T47D (cell line): ENCODE measurements at regions not wholly inside any gene's neighbourhood (a gene's known extent, or its start where the extent isn't known, plus 50 kb on each side); places are given as distances from the start of the nearest gene placed in this dataset.
A peak's percentile ranks its signal among the peaks of the same experiment; 100 is the strongest.
"Not testable (repeated sequence)": the region's sequence is repeated elsewhere in the genome, so short reads cannot be mapped to it uniquely, and the experiment has no call there.

Experiments
- DNase-seq, 2 experiments: peaks; one replicate each; pipeline versions ENCODE4 v3.0.0 to v3.0.0-alpha.2; 2011 to 2012; ENCODE audit warnings: low read depth in 1 of 2, low spot score in 1 of 2
- JUND ChIP-seq: IDR thresholded peaks from 2 replicates; pipeline ENCODE4 v1.6.1; 2012; ENCODE audit warnings: low read depth
- in situ Hi-C: cut with HindIII; loops from 2 replicates; pipeline ENCODE4 v1.10.0; 2016; ENCODE audit warnings: low sequenced_read_pairs, low pct_unique_long_range_greater_than_20kb

DNA sequence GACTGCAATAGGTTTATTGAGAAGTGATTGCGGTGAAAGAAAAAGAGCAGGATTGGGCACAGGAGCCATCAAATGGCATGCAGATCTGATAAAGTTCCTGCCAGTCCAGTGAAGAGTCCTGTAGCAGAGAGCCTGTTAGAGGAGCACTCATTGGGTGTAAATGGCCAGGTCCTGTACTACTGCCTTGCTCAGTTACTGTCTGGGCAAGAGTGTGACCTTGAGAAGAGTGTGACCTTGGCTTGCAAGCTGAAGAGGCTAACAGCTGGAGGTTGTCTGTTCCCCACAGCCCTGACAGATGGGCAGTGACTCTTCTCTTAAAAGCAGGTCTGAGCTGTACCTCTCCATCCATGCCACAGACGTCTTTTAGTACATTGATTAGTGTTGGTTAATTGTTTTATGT lies 148.6 kb upstream of the SLC38A2 start:
- no peak for TF ChIP-seq JUND
- no peak for DNase-seq
- in situ Hi-C loops = no loop called here

DNA sequence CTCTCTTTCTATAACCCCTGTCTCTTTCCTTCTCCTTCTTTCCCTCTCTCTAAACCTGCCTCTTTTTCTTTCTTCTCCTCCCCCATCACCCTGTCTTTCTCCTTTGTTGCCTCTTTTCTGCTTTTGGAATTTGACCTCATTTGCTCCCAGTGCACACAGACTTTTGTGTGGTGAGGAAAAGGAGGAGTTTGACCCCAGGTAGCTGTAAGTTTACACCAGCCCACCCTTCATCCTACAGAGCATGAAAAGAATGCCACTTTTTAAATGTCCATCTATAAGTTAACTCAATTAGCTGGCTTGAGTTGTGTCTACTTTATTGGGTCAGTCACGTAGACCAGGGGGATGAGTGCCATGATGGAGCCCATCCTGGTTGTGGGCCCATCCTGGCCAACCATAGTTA lies 146.8 kb upstream of the SLC38A2 start:
- in situ Hi-C loops = no loop called here
- TF ChIP-seq JUND = no peak
- DNase-seq = no peak

DNA sequence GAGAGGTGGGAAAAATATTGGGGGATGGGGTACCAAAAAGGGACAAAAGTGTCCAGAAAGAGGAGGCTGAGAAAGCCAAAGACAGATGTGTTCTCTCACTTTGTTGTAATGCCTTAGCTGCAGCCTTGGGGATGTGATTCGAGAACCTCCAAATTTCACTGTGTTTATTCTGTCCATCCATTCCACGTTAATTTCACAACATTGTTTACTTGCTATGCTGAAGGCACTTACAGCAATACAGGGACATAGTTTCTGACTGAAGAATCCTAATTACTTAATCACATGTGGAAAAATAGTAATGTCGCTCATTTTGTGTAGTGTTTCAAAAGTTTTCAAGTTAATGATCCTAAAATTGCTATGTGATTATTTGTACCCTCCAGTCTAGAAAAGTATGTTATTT lies 146.2 kb upstream of the SLC38A2 start:
- no peak for TF ChIP-seq JUND
- in situ Hi-C loops = no loop called here
- DNase-seq = no peak

DNA sequence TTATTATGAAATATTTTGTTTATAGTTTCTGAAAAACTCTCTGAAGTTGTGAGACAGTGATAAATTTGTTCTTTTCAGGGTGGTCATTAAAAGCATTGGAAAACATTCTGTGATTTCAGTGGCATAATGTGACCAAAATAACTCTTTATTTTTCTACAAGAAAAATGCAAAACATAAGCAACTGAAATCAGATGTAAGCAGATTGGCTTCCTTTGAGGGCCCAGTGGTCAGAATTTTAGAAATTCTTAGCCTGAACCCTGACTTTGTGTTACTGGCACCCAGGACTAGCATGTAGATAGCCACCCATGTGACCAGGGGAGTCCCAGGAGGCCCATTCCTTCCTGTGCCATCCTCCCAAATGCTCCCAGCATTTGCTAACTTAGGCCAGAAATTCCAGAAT lies 145.6 kb upstream of the SLC38A2 start:
- no peak for TF ChIP-seq JUND
- in situ Hi-C loops = no loop called here
- no peak for DNase-seq

DNA sequence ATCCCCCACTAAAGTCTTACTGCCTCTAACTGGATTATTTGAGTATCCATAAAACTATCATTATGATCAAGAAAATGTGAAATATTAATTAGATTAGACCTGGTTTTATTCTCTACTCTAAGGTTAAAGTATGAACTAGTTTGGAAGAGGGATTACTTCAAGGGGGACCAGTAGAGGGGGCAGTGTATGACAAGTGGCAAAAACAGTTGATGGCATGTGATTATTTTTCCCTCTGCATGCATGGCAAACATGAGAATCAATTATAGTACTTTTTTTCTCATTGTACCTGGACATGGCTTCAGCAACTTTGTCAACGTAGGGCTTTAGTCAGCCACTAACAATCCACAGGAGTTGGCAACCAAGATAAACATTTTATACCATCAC lies 145.0 kb upstream of the SLC38A2 start:
- in situ Hi-C loops = no loop called here
- DNase-seq = no peak
- no peak for TF ChIP-seq JUND

DNA sequence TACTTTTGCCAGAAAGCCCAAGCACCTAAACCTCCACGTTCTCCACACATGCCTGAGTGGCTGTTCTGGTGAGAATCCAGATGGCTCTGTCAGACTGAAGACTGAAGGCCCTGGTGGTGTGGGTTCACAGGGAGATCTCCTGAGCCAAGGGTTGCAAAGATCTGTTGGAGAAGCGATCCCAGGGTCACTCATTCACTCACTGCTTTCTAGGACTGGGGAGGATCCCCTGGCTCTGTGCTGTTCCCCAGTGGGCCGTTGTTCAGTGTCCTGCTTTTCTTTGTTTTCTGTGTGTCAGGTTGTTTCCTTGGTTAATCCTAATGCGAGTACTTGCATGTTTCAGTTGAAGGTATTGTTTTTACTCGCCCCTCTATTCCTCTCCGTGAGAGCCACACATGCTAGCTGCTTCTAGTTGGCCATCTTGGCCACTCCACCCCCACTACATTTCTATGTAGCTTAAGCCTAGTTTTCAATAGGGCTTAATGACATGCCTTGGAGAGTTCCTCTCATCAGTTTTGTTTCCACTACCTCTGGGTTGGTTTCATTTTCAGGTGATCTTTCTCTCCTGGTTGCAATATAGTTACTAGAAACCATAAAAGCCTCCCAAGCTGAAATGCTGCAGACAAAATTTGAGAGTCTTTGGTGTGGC lies 144.5 kb upstream of the SLC38A2 start:
- in situ Hi-C loops = no loop called here
- TF ChIP-seq JUND = no peak
- DNase-seq = no peak

DNA sequence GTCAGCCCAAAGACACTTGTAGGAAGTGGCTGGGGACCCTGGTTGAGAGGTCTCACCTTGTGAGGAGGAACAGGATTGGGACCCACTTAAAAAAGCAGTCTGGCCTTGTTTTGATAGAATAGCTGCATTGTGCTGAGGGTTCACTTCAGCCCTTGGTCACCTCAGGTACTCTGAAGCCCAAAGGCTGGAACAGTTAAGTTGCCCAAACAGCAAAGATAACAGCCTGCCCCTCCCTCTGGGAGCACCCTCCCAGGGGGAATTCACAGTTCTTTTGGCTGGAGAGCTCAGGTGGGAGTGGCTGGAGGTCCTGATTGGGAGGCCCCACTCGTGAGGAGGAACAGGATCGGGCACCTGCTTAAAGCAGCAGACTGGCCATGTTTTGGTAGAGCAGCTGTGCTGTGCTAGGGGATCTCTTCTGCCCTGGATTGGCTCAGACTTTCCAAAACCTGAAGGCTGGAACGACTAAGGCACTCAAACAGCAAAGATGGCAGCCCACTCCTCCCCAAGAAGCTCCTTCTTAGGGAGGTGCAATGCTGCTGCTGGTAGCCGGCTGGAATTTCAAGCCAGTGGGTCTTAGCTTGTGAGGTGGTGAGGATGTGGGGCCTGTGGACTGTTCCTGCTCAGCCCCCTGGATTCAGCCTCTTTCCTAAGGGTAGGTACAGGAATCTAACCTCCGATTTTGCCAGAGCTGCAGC lies 143.8 kb upstream of the SLC38A2 start:
- in situ Hi-C loops = no loop called here
- no peak for TF ChIP-seq JUND
- DNase-seq = no peak

DNA sequence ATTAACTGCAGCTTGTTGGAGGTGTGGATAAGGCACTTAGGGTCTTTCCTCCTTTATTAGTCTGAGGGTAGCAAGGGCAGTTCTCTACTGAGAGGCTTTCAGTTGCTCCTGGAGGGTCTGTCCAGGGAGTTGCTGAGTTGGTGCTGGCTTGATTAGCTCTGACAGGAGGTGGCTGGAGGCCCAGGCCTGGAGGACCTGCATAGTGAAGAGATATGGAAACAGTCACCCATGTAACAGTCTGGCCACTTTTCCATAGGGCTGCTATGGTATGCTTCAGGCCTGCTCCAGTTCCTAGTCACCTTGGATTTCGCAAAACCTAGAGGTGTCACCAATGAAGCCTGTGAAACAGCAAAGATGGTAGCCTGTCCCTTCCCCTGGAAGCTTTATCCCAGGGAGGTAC lies 143.3 kb upstream of the SLC38A2 start:
- no peak for DNase-seq
- in situ Hi-C loops = no loop called here
- TF ChIP-seq JUND = no peak

DNA sequence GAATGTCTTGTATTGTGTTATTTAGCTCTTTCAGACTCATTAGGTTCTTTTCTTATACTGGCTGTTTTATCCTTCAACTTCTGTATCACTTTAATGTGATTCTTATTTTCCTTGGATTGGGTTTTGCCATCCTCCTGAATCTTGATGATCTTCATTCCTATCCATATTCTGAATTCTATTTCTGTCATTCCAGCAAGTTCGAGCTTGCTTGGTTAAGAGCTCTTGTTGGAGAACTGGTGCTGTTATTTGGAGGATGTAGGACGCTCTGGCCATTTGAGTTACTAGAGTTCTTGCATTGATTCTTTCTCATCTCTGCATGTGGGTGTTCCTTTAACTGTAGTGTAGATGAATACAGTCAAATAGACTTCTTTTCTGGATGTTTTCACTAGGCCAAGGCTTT lies 142.3 kb upstream of the SLC38A2 start:
- in situ Hi-C loops = no loop called here
- no peak for DNase-seq
- no peak for TF ChIP-seq JUND

DNA sequence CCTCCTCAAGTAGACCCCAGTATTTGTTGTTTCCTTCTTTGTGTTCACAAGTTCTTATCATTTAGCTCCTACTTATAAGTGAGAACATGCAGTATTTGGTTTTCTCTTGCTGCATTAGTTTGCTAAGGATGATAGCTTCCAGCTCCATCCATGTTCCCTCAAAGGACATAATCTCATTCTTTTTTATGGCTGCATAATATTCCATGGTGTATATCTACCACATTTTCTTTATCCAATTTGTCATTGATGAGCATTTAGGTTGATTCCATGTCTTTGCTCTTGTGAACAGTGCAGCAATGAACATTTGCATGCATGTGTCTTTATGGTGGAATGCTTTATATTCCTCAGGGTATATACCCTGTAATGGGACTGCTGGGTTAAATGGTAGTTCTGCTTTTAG lies 137.7 kb upstream of the SLC38A2 start:
- DNase-seq, in situ Hi-C loops: not testable (repeated sequence)

DNA sequence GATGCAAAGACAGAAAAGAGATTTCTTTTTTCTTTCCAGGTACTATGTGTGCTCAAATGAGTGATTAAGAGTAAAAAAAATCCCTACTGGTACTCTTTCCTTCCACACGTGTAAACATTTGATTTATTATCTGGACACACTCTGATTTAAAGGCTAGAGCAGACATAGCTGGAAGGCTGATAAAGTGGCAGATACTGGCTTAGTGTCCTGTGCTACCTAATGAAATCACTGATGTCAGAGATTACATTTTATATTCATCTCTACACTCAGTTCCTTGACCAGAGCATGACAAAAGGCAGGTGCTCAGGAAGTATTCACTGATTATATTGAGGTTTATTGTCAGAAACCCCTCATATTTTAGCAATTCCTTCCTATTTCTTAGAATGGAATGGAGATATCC lies 136.6 kb upstream of the SLC38A2 start:
- TF ChIP-seq JUND = no peak
- in situ Hi-C loops = no loop called here
- peak in 1 of 2 experiments; percentile 25 for DNase-seq

DNA sequence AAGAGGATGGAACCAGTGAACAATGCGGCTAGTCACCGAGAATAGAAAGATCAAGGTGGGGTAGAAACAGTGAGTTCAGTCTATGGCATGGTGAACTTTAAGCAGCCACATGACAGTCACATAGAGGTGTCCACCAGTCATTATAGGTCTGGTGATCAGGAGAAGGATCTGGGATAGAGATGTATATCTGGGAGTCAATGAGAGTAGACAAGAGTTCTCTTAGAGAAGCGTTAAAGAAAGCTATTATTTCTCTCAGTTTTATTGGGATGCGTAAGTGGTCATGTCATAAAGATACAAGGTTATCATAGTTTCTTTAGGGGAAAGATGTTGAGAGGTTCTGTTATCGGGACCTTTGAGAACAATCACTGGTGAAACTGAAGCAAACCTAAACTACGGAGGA lies 136.1 kb upstream of the SLC38A2 start:
- no peak for TF ChIP-seq JUND
- DNase-seq = no peak
- in situ Hi-C loops = no loop called here

DNA sequence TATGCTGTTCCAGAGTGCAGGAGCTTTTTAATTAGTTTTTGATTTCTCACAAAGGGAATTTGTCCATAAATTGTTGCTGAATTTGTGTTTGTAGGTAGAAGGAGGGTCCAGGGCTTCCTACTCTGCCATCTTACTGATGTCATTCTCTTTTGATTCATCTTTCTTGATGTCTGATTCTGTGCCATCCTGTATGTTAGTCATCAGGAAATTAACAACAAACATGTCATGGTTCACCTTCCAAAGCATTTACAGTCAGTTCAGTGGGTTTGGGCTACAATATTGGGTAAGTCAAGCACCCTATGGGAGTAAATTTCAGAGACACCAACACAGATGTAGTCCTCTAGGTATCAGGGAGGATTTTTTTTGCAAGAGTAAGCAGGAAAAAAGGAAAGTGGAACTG lies 135.2 kb upstream of the SLC38A2 start:
- DNase-seq = no peak
- TF ChIP-seq JUND = no peak
- in situ Hi-C loops = no loop called here

DNA sequence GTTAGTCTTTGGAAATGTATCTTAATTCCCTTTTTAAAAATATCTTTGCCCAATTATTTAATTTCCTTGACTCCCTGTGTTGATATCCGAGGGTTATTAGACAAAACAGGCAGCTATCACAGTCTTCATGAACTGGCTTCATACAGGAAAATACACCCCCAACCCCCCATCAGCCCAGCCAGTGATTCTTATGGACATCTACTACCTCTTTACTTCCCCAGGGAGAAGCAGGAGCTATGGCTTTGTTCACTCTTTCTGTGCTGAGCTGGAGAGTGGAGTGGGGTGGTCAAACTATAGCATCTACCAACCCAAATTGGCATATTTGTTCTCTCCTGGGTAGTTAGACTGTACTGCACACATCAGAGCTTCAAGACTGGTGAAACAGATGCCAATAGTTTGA lies 134.4 kb upstream of the SLC38A2 start:
- in situ Hi-C loops = no loop called here
- no peak for DNase-seq
- no peak for TF ChIP-seq JUND
